ENCODE measurements at regions not wholly inside any gene's neighbourhood (a gene's known extent, or its start where the extent isn't known, plus 50 kb on each side); places are given as distances from the start of the nearest gene placed in this dataset.

DNA sequence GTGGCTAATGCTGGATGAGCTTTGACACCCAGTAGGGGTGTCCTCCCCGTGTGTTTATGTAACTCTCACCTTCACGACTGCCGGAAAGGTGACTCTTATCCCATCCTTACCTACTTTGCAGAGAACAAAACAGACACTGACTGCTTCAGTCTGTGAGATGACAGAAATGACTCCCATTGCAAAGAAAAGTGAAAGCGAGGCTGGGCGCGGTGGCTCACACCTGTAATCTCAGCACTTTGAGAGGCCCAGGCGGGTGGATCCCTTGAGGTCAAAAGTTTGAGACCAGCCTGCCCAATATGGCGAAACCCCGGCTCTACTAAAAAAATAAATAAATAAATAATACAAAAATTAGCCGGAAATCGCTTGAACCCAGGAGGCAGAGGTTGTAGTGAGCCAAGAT lies 106.4 kb upstream of the ANO1 start:
- TF ChIP-seq CTCF (conservative IDR thresholded peaks at IDR 0.05 in 1 of 2, IDR thresholded peaks at IDR 0.05 in 1 of 2; ENCODE audit: extremely low read depth in 1 of 2, insufficient read depth in 1 of 2, low read depth in 1 of 2, low read length in 2 of 2) (no peak), EZH2 (IDR thresholded peaks at IDR 0.05; ENCODE audit: borderline replicate concordance, low read length) (no peak)

Measured in mammary epithelial cell (primary cell).